GM21576 (cell line): ENCODE measurements at regions not wholly inside any gene's neighbourhood (a gene's known extent, or its start where the extent isn't known, plus 50 kb on each side); places are given as distances from the start of the nearest gene placed in this dataset.

ENCODE experiments used
- ATAC-seq: cut with Tn5 transposase; IDR thresholded peaks from one replicate; pipeline ENCODE4 v1.9.1; 2021; ENCODE audit warnings: mild to moderate bottlenecking, moderate library complexity; ENCODE audit not compliant: unreplicated experiment

- no peak for ATAC-seq
Observed at GRCh38 chr3:187618722-187619121, 51.5 kb downstream of the SST start.

GRCh38 chr3:187617213-187617612 lies 53.0 kb downstream of the SST start:
- no peak for ATAC-seq

- peak; percentile 67 for ATAC-seq
Observed at GRCh38 chr3:187616307-187616972, 53.8 kb downstream of the SST start.

- no peak for ATAC-seq
Observed at GRCh38 chr3:187615630-187616029, 54.6 kb downstream of the SST start.

- no peak for ATAC-seq
Observed at GRCh38 chr3:187612656-187613055, 57.5 kb downstream of the SST start.

- ATAC-seq = no peak
Observed at GRCh38 chr3:187610981-187611511, 59.1 kb downstream of the SST start.

GRCh38 chr3:187594272-187594671 lies 75.9 kb downstream of the SST start:
- no peak for ATAC-seq

GRCh38 chr3:187593451-187593850 lies 76.7 kb downstream of the SST start:
- no peak for ATAC-seq

GRCh38 chr3:187590861-187591576 lies 79.2 kb downstream of the SST start:
- no peak for ATAC-seq

- ATAC-seq = no peak
Observed at GRCh38 chr3:187587076-187587475, 83.1 kb downstream of the SST start.

- no peak for ATAC-seq
Observed at GRCh38 chr3:187586226-187586625, 84.0 kb downstream of the SST start.

- ATAC-seq = no peak
Observed at GRCh38 chr3:187572441-187572840, 97.8 kb downstream of the SST start.

GRCh38 chr3:187571701-187572100 lies 98.5 kb downstream of the SST start:
- no peak for ATAC-seq

- no peak for ATAC-seq
Observed at GRCh38 chr3:187570776-187571175, 99.4 kb downstream of the SST start.

GRCh38 chr3:187568171-187568570 lies 102.0 kb downstream of the SST start:
- ATAC-seq = no peak

- ATAC-seq = no peak
Observed at GRCh38 chr3:187567661-187568121, 102.5 kb downstream of the SST start.

- no peak for ATAC-seq
Observed at GRCh38 chr3:187567021-187567420, 103.2 kb downstream of the SST start.

- no peak for ATAC-seq
Observed at GRCh38 chr3:187565701-187566100, 104.5 kb downstream of the SST start.

GRCh38 chr3:187558990-187559389 lies 111.2 kb downstream of the SST start:
- no peak for ATAC-seq

- no peak for ATAC-seq
Observed at GRCh38 chr3:187551416-187551815, 118.8 kb downstream of the SST start.

- no peak for ATAC-seq
Observed at GRCh38 chr3:187550446-187550845, 119.7 kb downstream of the SST start.

GRCh38 chr3:187545366-187545765 lies 124.8 kb downstream of the SST start:
- ATAC-seq = no peak
